Esophagus muscularis mucosa (tissue), 4 donors: ENCODE measurements at regions not wholly inside any gene's neighbourhood (a gene's known extent, or its start where the extent isn't known, plus 50 kb on each side); places are given as distances from the start of the nearest gene placed in this dataset.

Experiments
- EP300 ChIP-seq: sonication (generic); formaldehyde crosslinking; IDR thresholded peaks from one replicate; pipeline ENCODE4 v1.6.1; 2017; ENCODE audit warnings: antibody characterized with exemption
- POLR2A ChIP-seq: fragments of 450-650 bp; IDR thresholded peaks from one replicate; pipeline ENCODE4 v1.6.1; 2017; ENCODE audit warnings: antibody characterized with exemption, moderate library complexity, mild to moderate bottlenecking, low read depth
- POLR2AphosphoS5 ChIP-seq, 2 donors: sonication (generic); formaldehyde crosslinking; IDR thresholded peaks; one replicate each; pipeline ENCODE4 v1.6.1; 2017; ENCODE audit warnings: antibody characterized with exemption in 2 of 2
- TF ChIP-seq, protein P1 (sequence below), 3 experiments: fragments of 200-600 bp in 2 of 3; fragments of 450-650 bp in 1 of 3; sonication (generic) in 2 of 3; IDR thresholded peaks; one replicate each; pipeline ENCODE4 v1.5.1; 2017 to 2019; ENCODE audit warnings: antibody characterized with exemption in 3 of 3, mild to moderate bottlenecking in 2 of 3, moderate library complexity in 1 of 3

DNA sequence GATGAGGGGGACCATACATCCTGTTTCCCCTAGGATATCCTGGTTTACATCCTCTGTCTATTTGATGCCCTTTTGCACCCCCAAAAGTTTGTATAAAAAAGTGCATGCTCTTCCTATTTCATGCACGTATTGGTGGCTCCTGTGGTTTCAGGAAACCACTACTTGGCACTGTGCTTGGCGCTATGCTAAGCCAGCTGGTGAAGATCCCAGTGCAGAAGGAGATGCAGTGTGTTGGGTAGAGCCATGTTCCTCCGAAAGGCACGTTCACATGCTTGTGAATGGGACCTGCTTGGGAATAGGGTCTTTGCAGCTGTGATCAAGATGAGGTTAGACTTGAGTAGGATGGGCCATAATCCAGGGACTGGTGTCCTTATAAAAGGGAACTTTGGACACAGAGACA lies 419.7 kb downstream of the GALR1 start:
- TF ChIP-seq, protein P1, sequence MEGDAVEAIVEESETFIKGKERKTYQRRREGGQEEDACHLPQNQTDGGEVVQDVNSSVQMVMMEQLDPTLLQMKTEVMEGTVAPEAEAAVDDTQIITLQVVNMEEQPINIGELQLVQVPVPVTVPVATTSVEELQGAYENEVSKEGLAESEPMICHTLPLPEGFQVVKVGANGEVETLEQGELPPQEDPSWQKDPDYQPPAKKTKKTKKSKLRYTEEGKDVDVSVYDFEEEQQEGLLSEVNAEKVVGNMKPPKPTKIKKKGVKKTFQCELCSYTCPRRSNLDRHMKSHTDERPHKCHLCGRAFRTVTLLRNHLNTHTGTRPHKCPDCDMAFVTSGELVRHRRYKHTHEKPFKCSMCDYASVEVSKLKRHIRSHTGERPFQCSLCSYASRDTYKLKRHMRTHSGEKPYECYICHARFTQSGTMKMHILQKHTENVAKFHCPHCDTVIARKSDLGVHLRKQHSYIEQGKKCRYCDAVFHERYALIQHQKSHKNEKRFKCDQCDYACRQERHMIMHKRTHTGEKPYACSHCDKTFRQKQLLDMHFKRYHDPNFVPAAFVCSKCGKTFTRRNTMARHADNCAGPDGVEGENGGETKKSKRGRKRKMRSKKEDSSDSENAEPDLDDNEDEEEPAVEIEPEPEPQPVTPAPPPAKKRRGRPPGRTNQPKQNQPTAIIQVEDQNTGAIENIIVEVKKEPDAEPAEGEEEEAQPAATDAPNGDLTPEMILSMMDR (IDR thresholded peaks at IDR 0.05) = no peak
- TF ChIP-seq EP300 (no peak), POLR2A (no peak), POLR2AphosphoS5 (IDR thresholded peaks at IDR 0.05) (no peak)
